Progenitor cell of endocrine pancreas (in vitro differentiated cells): ENCODE measurements at regions not wholly inside any gene's neighbourhood (a gene's known extent, or its start where the extent isn't known, plus 50 kb on each side); places are given as distances from the start of the nearest gene placed in this dataset.

Experiments used
- DNase-seq: peaks from one replicate; pipeline ENCODE4 v3.0.0; 2021; ENCODE audit warnings: low spot score; ENCODE audit not compliant: unreplicated experiment
- H3K27ac Mint-ChIP-seq: 2 replicates; pipeline ENCODE4 v1.8.0; 2021; ENCODE audit warnings: mild to moderate bottlenecking, moderate library complexity, mixed read lengths
- H3K27me3 Mint-ChIP-seq: 2 replicates; pipeline ENCODE4 v1.8.0; 2021; ENCODE audit warnings: mixed read lengths
- H3K36me3 Mint-ChIP-seq: 2 replicates; pipeline ENCODE4 v1.8.0; 2022; ENCODE audit warnings: mixed read lengths; ENCODE audit not compliant: insufficient read depth
- H3K4me1 Mint-ChIP-seq: 2 replicates; pipeline ENCODE4 v1.8.0; 2021; ENCODE audit warnings: low read depth, mixed read lengths
- H3K4me3 Mint-ChIP-seq: 2 replicates; pipeline ENCODE4 v1.8.0; 2021; ENCODE audit warnings: low read depth, mild to moderate bottlenecking, moderate library complexity, mixed read lengths
- H3K9me3 Mint-ChIP-seq: 2 replicates; pipeline ENCODE4 v1.8.0; 2021; ENCODE audit warnings: low read depth, mixed read lengths
- TF ChIP-seq, protein P1 (sequence below): fragments of 200-600 bp; sonication (generic); IDR thresholded peaks from one replicate; pipeline ENCODE4 v1.5.0; 2021; ENCODE audit warnings: antibody characterized with exemption, mild to moderate bottlenecking; ENCODE audit not compliant: unreplicated experiment

- no peak overlapping the region for H3K27ac Mint-ChIP-seq
- no peak for DNase-seq
- H3K4me1 Mint-ChIP-seq, result no peaks in the 10 kb centered on the region
- no peaks in the 10 kb centered on the region for H3K36me3 Mint-ChIP-seq
- no peak overlapping the region for H3K4me3 Mint-ChIP-seq
- peaks cover 75% of the 10 kb centered on the region for H3K27me3 Mint-ChIP-seq
- TF ChIP-seq, protein P1, sequence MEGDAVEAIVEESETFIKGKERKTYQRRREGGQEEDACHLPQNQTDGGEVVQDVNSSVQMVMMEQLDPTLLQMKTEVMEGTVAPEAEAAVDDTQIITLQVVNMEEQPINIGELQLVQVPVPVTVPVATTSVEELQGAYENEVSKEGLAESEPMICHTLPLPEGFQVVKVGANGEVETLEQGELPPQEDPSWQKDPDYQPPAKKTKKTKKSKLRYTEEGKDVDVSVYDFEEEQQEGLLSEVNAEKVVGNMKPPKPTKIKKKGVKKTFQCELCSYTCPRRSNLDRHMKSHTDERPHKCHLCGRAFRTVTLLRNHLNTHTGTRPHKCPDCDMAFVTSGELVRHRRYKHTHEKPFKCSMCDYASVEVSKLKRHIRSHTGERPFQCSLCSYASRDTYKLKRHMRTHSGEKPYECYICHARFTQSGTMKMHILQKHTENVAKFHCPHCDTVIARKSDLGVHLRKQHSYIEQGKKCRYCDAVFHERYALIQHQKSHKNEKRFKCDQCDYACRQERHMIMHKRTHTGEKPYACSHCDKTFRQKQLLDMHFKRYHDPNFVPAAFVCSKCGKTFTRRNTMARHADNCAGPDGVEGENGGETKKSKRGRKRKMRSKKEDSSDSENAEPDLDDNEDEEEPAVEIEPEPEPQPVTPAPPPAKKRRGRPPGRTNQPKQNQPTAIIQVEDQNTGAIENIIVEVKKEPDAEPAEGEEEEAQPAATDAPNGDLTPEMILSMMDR, result no peak
- H3K9me3 Mint-ChIP-seq, result peaks cover 14% of the 10 kb centered on the region
Observed at GRCh38 chr10:128287921-128288320, 161.7 kb upstream of the MKI67 start.

- Mint-ChIP-seq H3K4me1 (no peaks in the 10 kb centered on the region), H3K27me3 (peaks cover 68% of the 10 kb centered on the region), H3K9me3 (peaks cover 14% of the 10 kb centered on the region), H3K4me3 (no peak overlapping the region), H3K27ac (no peak overlapping the region), H3K36me3 (no peaks in the 10 kb centered on the region)
- TF ChIP-seq, protein P1, result no peak
- DNase-seq, result no peak
Observed at GRCh38 chr10:128289621-128290020, 163.4 kb upstream of the MKI67 start.

DNA sequence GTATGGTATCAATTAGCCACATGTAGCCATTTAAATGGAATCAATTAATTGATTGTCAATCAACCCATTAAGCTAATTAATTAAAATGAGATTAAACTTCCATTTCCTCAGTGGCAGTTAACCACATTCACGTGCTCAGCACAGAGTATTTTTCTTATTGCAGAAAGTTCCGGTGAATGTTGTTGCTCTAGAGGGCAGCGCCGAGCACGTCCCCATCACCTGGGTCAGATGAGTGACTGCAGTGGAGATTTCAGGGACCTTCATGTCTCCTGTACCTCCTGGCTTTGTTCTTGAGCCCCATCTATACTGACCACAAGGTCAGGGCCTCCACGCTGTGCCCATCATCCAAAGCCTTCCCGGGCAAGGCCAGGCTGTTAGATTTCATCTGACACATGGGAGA is 168.8 kb upstream of the MKI67 start:
- no peaks in the 10 kb centered on the region for H3K4me1 Mint-ChIP-seq
- H3K27ac Mint-ChIP-seq, result no peak overlapping the region
- DNase-seq, result no peak
- H3K4me3 Mint-ChIP-seq, result no peak overlapping the region
- peaks cover 49% of the 10 kb centered on the region for H3K27me3 Mint-ChIP-seq
- H3K36me3 Mint-ChIP-seq, result no peaks in the 10 kb centered on the region
- peaks cover 11% of the 10 kb centered on the region for H3K9me3 Mint-ChIP-seq
- TF ChIP-seq, protein P1, result peak; percentile 36

DNA sequence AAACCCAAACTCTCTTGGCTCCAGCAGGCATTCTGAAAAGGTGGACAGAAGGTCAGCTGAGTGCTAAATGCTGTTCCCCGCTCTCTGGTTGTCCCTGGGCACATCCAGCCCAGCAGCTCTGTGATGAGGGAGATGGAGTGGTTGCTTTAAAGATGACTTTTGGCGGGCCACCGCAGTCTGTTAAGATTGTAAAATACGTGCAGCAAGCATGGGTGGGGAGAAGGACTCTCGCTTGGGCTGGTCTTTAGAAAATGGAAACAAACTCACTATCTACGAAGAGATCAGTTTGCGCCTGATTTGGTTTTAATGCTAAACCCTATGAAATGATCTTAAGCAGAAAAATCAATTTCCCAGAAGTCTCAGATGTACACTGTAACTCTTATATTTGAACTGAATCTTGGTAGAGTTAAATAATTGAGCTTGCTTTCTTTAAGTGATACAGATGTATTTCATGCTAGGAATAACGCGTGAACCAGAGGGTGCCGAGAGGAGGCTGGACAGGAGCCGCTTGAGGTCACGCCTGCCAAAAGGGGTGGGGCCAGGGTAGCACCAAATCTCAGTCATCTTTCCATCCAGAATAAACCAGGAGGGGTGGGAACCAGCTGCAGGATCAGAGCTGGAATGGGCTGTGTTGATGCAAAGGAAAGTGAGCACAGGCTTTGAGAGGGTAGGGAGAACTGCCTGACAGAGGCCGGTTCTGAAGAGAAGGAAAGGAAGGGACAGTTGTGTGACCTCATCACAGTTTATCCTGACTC is 170.2 kb upstream of the MKI67 start:
- TF ChIP-seq, protein P1, result no peak
- Mint-ChIP-seq H3K27ac (no peak overlapping the region), H3K36me3 (no peaks in the 10 kb centered on the region), H3K9me3 (peaks cover 4% of the 10 kb centered on the region), H3K27me3 (peaks cover 37% of the 10 kb centered on the region), H3K4me1 (no peaks in the 10 kb centered on the region), H3K4me3 (no peak overlapping the region)
- DNase-seq, result no peak

DNA sequence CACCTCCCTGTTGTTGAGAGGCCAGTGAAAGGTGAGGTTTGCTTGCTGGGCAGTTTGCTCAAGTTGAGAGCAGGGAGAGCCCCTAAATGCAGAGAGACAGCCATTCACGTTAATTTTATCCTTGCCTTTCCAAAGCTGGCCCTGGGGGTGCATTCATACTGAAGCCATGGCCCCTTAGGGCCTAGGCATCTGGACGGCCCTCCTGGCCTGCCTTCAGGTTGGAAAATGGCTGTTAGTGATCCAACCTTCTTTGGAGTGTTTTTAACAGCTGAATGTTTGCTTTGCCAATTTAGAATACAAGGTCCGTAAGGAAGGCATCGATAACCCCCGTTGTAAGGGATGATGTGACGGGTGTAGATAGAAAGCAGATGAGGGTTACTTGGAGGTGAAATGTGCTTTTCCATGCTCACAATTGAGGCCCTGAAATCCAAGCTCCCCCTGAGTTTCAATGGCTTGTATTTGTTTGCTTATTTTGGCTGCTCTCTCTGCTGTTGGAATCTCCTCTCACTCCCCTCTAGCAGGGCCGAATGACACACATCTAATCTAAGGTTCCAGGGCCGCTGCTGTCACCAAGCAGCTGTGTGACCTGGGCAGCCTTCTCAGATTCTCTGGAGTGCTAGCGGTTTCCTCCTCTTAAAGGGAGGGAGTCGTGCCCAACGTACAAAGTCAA is 171.6 kb upstream of the MKI67 start:
- Mint-ChIP-seq H3K27me3 (peaks cover 31% of the 10 kb centered on the region), H3K36me3 (no peaks in the 10 kb centered on the region), H3K9me3 (peaks cover 11% of the 10 kb centered on the region), H3K4me1 (no peaks in the 10 kb centered on the region), H3K27ac (no peak overlapping the region), H3K4me3 (no peak overlapping the region)
- no peak for DNase-seq
- TF ChIP-seq, protein P1, result no peak
